ENCODE measurements at regions not wholly inside any gene's neighbourhood (a gene's known extent, or its start where the extent isn't known, plus 50 kb on each side); places are given as distances from the start of the nearest gene placed in this dataset.

- TF ChIP-seq, protein P1, sequence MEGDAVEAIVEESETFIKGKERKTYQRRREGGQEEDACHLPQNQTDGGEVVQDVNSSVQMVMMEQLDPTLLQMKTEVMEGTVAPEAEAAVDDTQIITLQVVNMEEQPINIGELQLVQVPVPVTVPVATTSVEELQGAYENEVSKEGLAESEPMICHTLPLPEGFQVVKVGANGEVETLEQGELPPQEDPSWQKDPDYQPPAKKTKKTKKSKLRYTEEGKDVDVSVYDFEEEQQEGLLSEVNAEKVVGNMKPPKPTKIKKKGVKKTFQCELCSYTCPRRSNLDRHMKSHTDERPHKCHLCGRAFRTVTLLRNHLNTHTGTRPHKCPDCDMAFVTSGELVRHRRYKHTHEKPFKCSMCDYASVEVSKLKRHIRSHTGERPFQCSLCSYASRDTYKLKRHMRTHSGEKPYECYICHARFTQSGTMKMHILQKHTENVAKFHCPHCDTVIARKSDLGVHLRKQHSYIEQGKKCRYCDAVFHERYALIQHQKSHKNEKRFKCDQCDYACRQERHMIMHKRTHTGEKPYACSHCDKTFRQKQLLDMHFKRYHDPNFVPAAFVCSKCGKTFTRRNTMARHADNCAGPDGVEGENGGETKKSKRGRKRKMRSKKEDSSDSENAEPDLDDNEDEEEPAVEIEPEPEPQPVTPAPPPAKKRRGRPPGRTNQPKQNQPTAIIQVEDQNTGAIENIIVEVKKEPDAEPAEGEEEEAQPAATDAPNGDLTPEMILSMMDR (IDR thresholded peaks at IDR 0.05; ENCODE audit: borderline replicate concordance, extremely low read depth, low read length, poor library complexity, severe bottlenecking) = no peak
- no peak for TF ChIP-seq EZH2 (IDR thresholded peaks at IDR 0.05; ENCODE audit: borderline replicate concordance, low read depth, low read length, severe bottlenecking)
Observed at GRCh38 chr15:100703032-100703578, 100.7 kb downstream of the ASB7 start.
